ENCODE measurements at regions not wholly inside any gene's neighbourhood (a gene's known extent, or its start where the extent isn't known, plus 50 kb on each side); places are given as distances from the start of the nearest gene placed in this dataset.

DNA sequence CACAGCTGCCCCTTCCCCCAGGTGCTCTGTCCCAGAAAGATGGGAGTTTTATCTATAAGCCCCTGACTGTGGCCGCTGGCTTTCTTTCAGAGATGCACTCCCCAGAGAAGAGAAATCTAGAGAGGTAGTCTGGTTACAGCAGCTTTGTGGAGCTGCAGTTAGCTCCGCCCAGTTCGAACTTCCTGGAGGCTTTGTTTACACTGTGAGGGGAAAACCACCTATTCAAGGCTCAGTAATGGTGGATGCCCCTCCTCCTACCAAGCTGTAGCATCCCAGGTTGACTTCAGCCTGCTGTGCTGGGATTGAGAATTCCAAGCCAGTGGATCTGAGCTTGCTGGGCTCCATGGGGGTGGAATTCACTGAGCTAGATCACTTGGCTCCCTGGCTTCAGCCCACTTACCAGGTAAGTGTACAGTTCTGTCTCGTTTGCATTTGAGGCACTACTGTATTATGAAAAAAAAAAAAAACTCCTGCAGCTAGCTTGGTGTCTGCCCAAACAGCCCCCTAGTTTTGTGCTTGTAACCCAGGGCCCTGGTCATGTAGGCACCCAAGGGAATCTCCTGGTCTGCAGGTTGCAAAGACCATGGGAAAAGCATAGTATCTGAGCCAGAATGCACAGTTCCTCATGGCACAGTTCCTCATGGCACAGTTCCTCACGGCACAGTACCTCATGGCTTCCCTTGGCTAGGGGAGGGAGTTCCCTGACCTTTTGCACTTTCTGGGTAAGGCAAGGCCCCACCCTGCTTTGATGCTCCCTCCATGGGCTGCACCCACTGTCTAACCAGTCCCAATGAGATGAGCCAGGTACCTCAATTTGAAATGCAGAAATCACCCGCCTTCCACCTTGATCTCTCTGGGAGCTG lies 275.0 kb downstream of the CENPW start:
- intact Hi-C loops (cut with micrococcal nuclease) = no loop called here
- no peak for DNase-seq
- TF ChIP-seq, protein P1, sequence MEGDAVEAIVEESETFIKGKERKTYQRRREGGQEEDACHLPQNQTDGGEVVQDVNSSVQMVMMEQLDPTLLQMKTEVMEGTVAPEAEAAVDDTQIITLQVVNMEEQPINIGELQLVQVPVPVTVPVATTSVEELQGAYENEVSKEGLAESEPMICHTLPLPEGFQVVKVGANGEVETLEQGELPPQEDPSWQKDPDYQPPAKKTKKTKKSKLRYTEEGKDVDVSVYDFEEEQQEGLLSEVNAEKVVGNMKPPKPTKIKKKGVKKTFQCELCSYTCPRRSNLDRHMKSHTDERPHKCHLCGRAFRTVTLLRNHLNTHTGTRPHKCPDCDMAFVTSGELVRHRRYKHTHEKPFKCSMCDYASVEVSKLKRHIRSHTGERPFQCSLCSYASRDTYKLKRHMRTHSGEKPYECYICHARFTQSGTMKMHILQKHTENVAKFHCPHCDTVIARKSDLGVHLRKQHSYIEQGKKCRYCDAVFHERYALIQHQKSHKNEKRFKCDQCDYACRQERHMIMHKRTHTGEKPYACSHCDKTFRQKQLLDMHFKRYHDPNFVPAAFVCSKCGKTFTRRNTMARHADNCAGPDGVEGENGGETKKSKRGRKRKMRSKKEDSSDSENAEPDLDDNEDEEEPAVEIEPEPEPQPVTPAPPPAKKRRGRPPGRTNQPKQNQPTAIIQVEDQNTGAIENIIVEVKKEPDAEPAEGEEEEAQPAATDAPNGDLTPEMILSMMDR (IDR thresholded peaks at IDR 0.05; ENCODE audit: borderline replicate concordance) = no peak
- H3K4me1 ChIP-seq = no peaks in the 10 kb centered on the region
- peaks cover 31% of the 10 kb centered on the region for H3K9me3 ChIP-seq (replicated peaks)
- H3K4me3 ChIP-seq = no peak overlapping the region
- H3K27ac ChIP-seq (replicated peaks) = no peak overlapping the region
- no peaks in the 10 kb centered on the region for H3K36me3 ChIP-seq
- H3K27me3 ChIP-seq (ENCODE audit: low read depth) = peaks cover 8% of the 10 kb centered on the region

DNA sequence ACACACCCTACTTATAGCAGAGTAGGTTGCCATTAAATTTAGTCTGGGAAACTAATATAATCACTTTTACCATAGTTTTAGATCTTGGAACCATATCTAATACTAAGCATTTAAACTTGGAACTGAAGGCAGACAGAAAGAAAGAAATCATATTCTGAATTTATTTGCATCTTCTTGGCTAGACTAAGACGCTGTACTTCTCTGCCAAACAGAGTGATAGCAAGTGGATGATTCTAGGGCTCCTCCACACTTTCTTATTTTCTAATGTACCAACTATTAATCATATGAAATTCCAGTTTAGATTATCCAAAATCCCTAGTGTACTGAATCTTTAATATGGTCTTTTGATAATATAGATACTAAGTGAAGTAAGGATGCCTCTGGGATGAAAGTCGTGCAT lies 277.0 kb downstream of the CENPW start:
- no peaks in the 10 kb centered on the region for H3K36me3 ChIP-seq
- no peak for DNase-seq
- TF ChIP-seq, protein P1 (IDR thresholded peaks at IDR 0.05; ENCODE audit: borderline replicate concordance) = no peak
- H3K4me3 ChIP-seq = no peak overlapping the region
- intact Hi-C loops (cut with micrococcal nuclease) = no loop called here
- H3K4me1 ChIP-seq = no peaks in the 10 kb centered on the region
- H3K9me3 ChIP-seq (replicated peaks) = peaks cover 19% of the 10 kb centered on the region
- no peak overlapping the region for H3K27ac ChIP-seq (replicated peaks)
- peaks cover 8% of the 10 kb centered on the region for H3K27me3 ChIP-seq (ENCODE audit: low read depth)

DNA sequence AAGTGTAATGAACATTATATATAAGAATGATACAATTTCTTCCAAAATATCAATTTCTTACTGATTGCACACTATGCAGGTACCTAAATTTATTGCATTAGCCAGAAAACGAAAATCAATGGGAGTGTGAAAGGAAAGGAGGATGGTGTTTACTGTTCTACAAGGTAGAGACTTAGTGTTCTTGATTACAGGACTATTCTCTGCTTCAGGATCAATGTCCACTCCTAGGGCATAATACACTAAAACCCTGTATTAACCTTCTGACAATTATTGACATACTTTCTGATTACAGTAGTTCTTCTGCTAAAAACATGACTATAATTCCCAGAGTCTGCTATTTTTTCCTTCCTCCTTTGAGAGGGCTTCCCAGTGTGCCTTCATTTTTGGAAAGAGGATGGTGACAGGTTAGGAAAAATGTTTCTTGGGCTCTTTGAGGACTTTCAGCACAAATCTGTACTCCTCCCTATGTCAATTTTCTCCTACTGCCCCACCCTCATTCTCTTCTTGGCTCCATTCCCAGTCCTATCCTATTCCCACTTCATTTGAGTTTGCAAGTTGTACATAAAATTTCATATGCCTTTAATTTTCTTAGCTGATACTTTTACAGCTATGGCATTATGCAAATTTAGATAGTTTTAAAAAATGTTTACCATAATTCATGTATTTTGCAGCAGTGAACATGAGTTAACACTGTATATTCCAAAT lies 278.9 kb downstream of the CENPW start:
- Histone ChIP-seq H3K27me3 (ENCODE audit: low read depth) (peaks cover 8% of the 10 kb centered on the region), H3K9me3 (replicated peaks) (peaks cover 5% of the 10 kb centered on the region), H3K27ac (replicated peaks) (no peak overlapping the region), H3K36me3 (no peaks in the 10 kb centered on the region), H3K4me3 (no peak overlapping the region), H3K4me1 (no peaks in the 10 kb centered on the region)
- intact Hi-C loops (cut with micrococcal nuclease) = no loop called here
- DNase-seq = no peak
- TF ChIP-seq, protein P1 (IDR thresholded peaks at IDR 0.05; ENCODE audit: borderline replicate concordance) = no peak

DNA sequence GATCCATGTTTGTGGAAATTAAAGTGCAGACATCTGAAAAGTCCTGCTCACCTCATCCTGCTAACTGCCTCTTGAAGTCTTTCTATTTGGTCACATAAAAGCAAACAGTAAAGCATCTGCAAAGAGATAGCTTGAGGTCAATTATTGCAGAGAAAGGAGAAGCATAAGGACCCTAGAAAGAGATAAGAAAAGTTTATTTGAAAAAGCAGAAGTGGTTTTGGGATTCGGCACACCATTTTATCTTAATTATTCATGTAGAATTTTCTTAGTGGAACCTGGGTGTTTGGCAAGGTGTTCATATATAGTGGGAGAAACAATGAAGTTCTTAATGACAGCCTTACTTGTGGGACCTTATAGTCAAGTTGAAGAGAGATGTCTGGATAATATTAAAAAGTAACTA lies 280.8 kb downstream of the CENPW start:
- H3K9me3 ChIP-seq (replicated peaks) = no peaks in the 10 kb centered on the region
- no peak overlapping the region for H3K4me3 ChIP-seq
- no peaks in the 10 kb centered on the region for H3K27me3 ChIP-seq (ENCODE audit: low read depth)
- no peak for DNase-seq
- H3K27ac ChIP-seq (replicated peaks) = no peak overlapping the region
- intact Hi-C loops (cut with micrococcal nuclease) = no loop called here
- TF ChIP-seq, protein P1 (IDR thresholded peaks at IDR 0.05; ENCODE audit: borderline replicate concordance) = no peak
- H3K36me3 ChIP-seq = no peaks in the 10 kb centered on the region
- H3K4me1 ChIP-seq = no peaks in the 10 kb centered on the region

DNA sequence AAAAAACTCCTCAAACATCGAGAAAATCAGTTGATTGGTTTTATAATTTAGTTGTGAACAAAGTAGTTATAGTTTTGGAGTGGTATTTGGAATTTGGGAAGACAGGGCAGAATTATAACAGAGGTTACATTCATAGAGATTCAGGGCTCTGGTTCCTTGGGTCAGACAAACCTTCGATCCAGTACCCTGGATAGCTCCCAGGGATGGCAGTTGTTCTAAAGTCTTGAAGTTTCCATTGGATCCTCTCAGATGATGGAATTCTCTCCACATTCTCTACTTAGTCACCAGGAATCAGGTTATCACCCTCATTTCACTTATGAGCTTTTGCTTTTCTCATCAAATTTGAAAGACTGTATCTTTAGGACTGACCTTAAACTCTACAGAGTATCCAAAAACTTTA lies 285.1 kb downstream of the CENPW start:
- Histone ChIP-seq H3K36me3 (no peaks in the 10 kb centered on the region), H3K27ac (replicated peaks) (no peak overlapping the region), H3K27me3 (ENCODE audit: low read depth) (no peaks in the 10 kb centered on the region), H3K4me1 (no peaks in the 10 kb centered on the region), H3K4me3 (no peak overlapping the region), H3K9me3 (replicated peaks) (no peaks in the 10 kb centered on the region)
- TF ChIP-seq, protein P1 (IDR thresholded peaks at IDR 0.05; ENCODE audit: borderline replicate concordance) = no peak
- no peak for DNase-seq
- intact Hi-C loops (cut with micrococcal nuclease) = no loop called here

Measured in left ventricle myocardium inferior (tissue), 1 donor.